HG02798 (cell line): ENCODE measurements at regions not wholly inside any gene's neighbourhood (a gene's known extent, or its start where the extent isn't known, plus 50 kb on each side); places are given as distances from the start of the nearest gene placed in this dataset.
"Not testable (repeated sequence)": the region's sequence is repeated elsewhere in the genome, so short reads cannot be mapped to it uniquely, and the experiment has no call there.

Experiments
- ATAC-seq: cut with Tn5 transposase; IDR thresholded peaks from one replicate; pipeline ENCODE4 v1.9.1; 2021; ENCODE audit warnings: mild to moderate bottlenecking; ENCODE audit not compliant: unreplicated experiment, poor library complexity

- no peak for ATAC-seq
Measured at GRCh38 chr12:94819011-94819410, 168.7 kb upstream of the TMCC3 start.

GRCh38 chr12:94817695-94818075, 167.3 kb upstream of the TMCC3 start:
- ATAC-seq: peak; percentile 56

GRCh38 chr12:94817201-94817600, 166.8 kb upstream of the TMCC3 start:
- ATAC-seq: not testable (repeated sequence)

- ATAC-seq: not testable (repeated sequence)
Measured at GRCh38 chr12:94816746-94817145, 166.4 kb upstream of the TMCC3 start.

GRCh38 chr12:94815958-94816357, 165.6 kb upstream of the TMCC3 start:
- no peak for ATAC-seq

- no peak for ATAC-seq
Measured at GRCh38 chr12:94815450-94815849, 165.1 kb upstream of the TMCC3 start.

GRCh38 chr12:94813314-94813713, 163.0 kb upstream of the TMCC3 start:
- ATAC-seq: no peak

GRCh38 chr12:94812345-94812744, 162.0 kb upstream of the TMCC3 start:
- peak; percentile 67 for ATAC-seq

GRCh38 chr12:94811611-94812010, 161.3 kb upstream of the TMCC3 start:
- no peak for ATAC-seq

GRCh38 chr12:94807951-94808350, 157.6 kb upstream of the TMCC3 start:
- ATAC-seq: no peak

GRCh38 chr12:94806617-94807016, 156.3 kb upstream of the TMCC3 start:
- no peak for ATAC-seq

- ATAC-seq: no peak
Measured at GRCh38 chr12:94805749-94806529, 155.6 kb upstream of the TMCC3 start.

GRCh38 chr12:94803939-94804338, 153.6 kb upstream of the TMCC3 start:
- ATAC-seq: no peak

- no peak for ATAC-seq
Measured at GRCh38 chr12:94802796-94803195, 152.4 kb upstream of the TMCC3 start.

GRCh38 chr12:94801745-94802144, 151.4 kb upstream of the TMCC3 start:
- ATAC-seq: no peak

- ATAC-seq: no peak
Measured at GRCh38 chr12:94799136-94799535, 148.8 kb upstream of the TMCC3 start.

- no peak for ATAC-seq
Measured at GRCh38 chr12:94798113-94798512, 147.8 kb upstream of the TMCC3 start.

- no peak for ATAC-seq
Measured at GRCh38 chr12:94795520-94795919, 145.2 kb upstream of the TMCC3 start.

GRCh38 chr12:94795044-94795443, 144.7 kb upstream of the TMCC3 start:
- no peak for ATAC-seq

GRCh38 chr12:94793191-94793595, 142.8 kb upstream of the TMCC3 start:
- no peak for ATAC-seq

- no peak for ATAC-seq
Measured at GRCh38 chr12:94792693-94793092, 142.3 kb upstream of the TMCC3 start.

- ATAC-seq: no peak
Measured at GRCh38 chr12:94791933-94792332, 141.6 kb upstream of the TMCC3 start.
